ENCODE measurements at regions not wholly inside any gene's neighbourhood (a gene's known extent, or its start where the extent isn't known, plus 50 kb on each side); places are given as distances from the start of the nearest gene placed in this dataset.

- no peak for DNase-seq (ENCODE audit: low read depth in 2 of 2)
Measured at GRCh38 chr1:14100919-14101318, 400.9 kb downstream of the PRDM2 start.

GRCh38 chr1:14102180-14102579, 402.2 kb downstream of the PRDM2 start:
- no peak for DNase-seq (ENCODE audit: low read depth in 2 of 2)

- no peak for DNase-seq (ENCODE audit: low read depth in 2 of 2)
Measured at GRCh38 chr1:14103878-14104430, 404.0 kb downstream of the PRDM2 start.

- DNase-seq (ENCODE audit: low read depth in 2 of 2) = no peak
Measured at GRCh38 chr1:14106126-14106525, 406.1 kb downstream of the PRDM2 start.

GRCh38 chr1:14106679-14107313, 406.8 kb downstream of the PRDM2 start:
- DNase-seq (ENCODE audit: low read depth in 2 of 2) = no peak

GRCh38 chr1:14108356-14109275, 408.6 kb downstream of the PRDM2 start:
- no peak for DNase-seq (ENCODE audit: low read depth in 2 of 2)

- no peak for DNase-seq (ENCODE audit: low read depth in 2 of 2)
Measured at GRCh38 chr1:14109276-14109635, 409.3 kb downstream of the PRDM2 start.

- no peak for DNase-seq (ENCODE audit: low read depth in 2 of 2)
Measured at GRCh38 chr1:14110040-14110439, 410.1 kb downstream of the PRDM2 start.

- DNase-seq (ENCODE audit: low read depth in 2 of 2) = no peak
Measured at GRCh38 chr1:14111121-14111520, 411.1 kb downstream of the PRDM2 start.

GRCh38 chr1:14112613-14113012, 412.6 kb downstream of the PRDM2 start:
- no peak for DNase-seq (ENCODE audit: low read depth in 2 of 2)

- DNase-seq (ENCODE audit: low read depth in 2 of 2) = no peak
Measured at GRCh38 chr1:14113271-14113670, 413.3 kb downstream of the PRDM2 start.

- DNase-seq (ENCODE audit: low read depth in 2 of 2) = no peak
Measured at GRCh38 chr1:14113841-14114567, 414.0 kb downstream of the PRDM2 start.

- no peak for DNase-seq (ENCODE audit: low read depth in 2 of 2)
Measured at GRCh38 chr1:14115976-14116375, 416.0 kb downstream of the PRDM2 start.

GRCh38 chr1:14117700-14118099, 417.7 kb downstream of the PRDM2 start:
- DNase-seq (ENCODE audit: low read depth in 2 of 2) = no peak

- DNase-seq (ENCODE audit: low read depth in 2 of 2) = no peak
Measured at GRCh38 chr1:14118691-14119485, 418.9 kb downstream of the PRDM2 start.

GRCh38 chr1:14120895-14121294, 420.9 kb downstream of the PRDM2 start:
- no peak for DNase-seq (ENCODE audit: low read depth in 2 of 2)

GRCh38 chr1:14128096-14128495, 428.1 kb downstream of the PRDM2 start:
- no peak for DNase-seq (ENCODE audit: low read depth in 2 of 2)

- DNase-seq (ENCODE audit: low read depth in 2 of 2) = no peak
Measured at GRCh38 chr1:14129009-14129408, 429.0 kb downstream of the PRDM2 start.

GRCh38 chr1:14135070-14135469, 435.1 kb downstream of the PRDM2 start:
- DNase-seq (ENCODE audit: low read depth in 2 of 2) = no peak

GRCh38 chr1:14136152-14136763, 436.3 kb downstream of the PRDM2 start:
- no peak for DNase-seq (ENCODE audit: low read depth in 2 of 2)

GRCh38 chr1:14136881-14137280, 436.9 kb downstream of the PRDM2 start:
- DNase-seq (ENCODE audit: low read depth in 2 of 2) = no peak

Measured in stimulated activated CD8-positive, alpha-beta memory T cell treated with anti-CD3 and anti-CD28 coated beads, Interleukin-15, amount 100 ng/mL, for 4 hours (primary cell).